NCI-H1694 (cell line): ENCODE measurements at regions not wholly inside any gene's neighbourhood (a gene's known extent, or its start where the extent isn't known, plus 50 kb on each side); places are given as distances from the start of the nearest gene placed in this dataset.
A peak's percentile ranks its signal among the peaks of the same experiment; 100 is the strongest.

Experiments
- DNase-seq: peaks from one replicate; lab custom pipeline; 2025; lab: John Stamatoyannopoulos, UW

- DNase-seq: no peak
These were observed 88.8 kb upstream of the CALM2 start for GRCh38 chr2:47265158-47265557.

- no peak for DNase-seq
These were observed 88.4 kb upstream of the CALM2 start for GRCh38 chr2:47264686-47265085.

- no peak for DNase-seq
These were observed 87.8 kb upstream of the CALM2 start for GRCh38 chr2:47264143-47264542.

- DNase-seq: no peak
These were observed 86.3 kb upstream of the CALM2 start for GRCh38 chr2:47262657-47263056.

GRCh38 chr2:47260971-47261370 lies 84.7 kb upstream of the CALM2 start:
- DNase-seq: no peak

- DNase-seq: no peak
These were observed 83.5 kb upstream of the CALM2 start for GRCh38 chr2:47259829-47260228.

- DNase-seq: no peak
These were observed 81.6 kb upstream of the CALM2 start for GRCh38 chr2:47257946-47258348.

- no peak for DNase-seq
These were observed 80.2 kb upstream of the CALM2 start for GRCh38 chr2:47256416-47257087.

GRCh38 chr2:47255794-47256193 lies 79.5 kb upstream of the CALM2 start:
- no peak for DNase-seq

GRCh38 chr2:47254464-47254863 lies 78.2 kb upstream of the CALM2 start:
- DNase-seq: no peak

GRCh38 chr2:47253447-47253846 lies 77.1 kb upstream of the CALM2 start:
- DNase-seq: no peak

- DNase-seq: no peak
These were observed 75.0 kb upstream of the CALM2 start for GRCh38 chr2:47251404-47251675.

GRCh38 chr2:47250586-47251403 lies 74.5 kb upstream of the CALM2 start:
- DNase-seq: no peak

GRCh38 chr2:47249931-47250330 lies 73.6 kb upstream of the CALM2 start:
- no peak for DNase-seq

- DNase-seq: no peak
These were observed 73.0 kb upstream of the CALM2 start for GRCh38 chr2:47249157-47249900.

- no peak for DNase-seq
These were observed 67.4 kb upstream of the CALM2 start for GRCh38 chr2:47243596-47244323.

GRCh38 chr2:47241715-47242114 lies 65.4 kb upstream of the CALM2 start:
- DNase-seq: no peak

- peak; percentile 88 for DNase-seq
These were observed 63.0 kb upstream of the CALM2 start for GRCh38 chr2:47239119-47239969.

GRCh38 chr2:47238638-47239037 lies 62.3 kb upstream of the CALM2 start:
- DNase-seq: no peak

GRCh38 chr2:47237375-47238334 lies 61.3 kb upstream of the CALM2 start:
- peak; percentile 75 for DNase-seq
